ENCODE measurements at regions not wholly inside any gene's neighbourhood (a gene's known extent, or its start where the extent isn't known, plus 50 kb on each side); places are given as distances from the start of the nearest gene placed in this dataset.

- TF ChIP-seq CTCF (IDR thresholded peaks at IDR 0.05) (no peak), POLR2AphosphoS5 (IDR thresholded peaks at IDR 0.05; ENCODE audit: insufficient read depth in 1 of 2, low read depth in 1 of 2) (no peak), POLR2A (IDR thresholded peaks at IDR 0.05) (no peak)
Observed at GRCh38 chr6:126812651-126813050, 305.8 kb upstream of the RSPO3 start.
